Caco-2 (cell line): ENCODE measurements at regions not wholly inside any gene's neighbourhood (a gene's known extent, or its start where the extent isn't known, plus 50 kb on each side); places are given as distances from the start of the nearest gene placed in this dataset.

Experiments used
- BruUV-seq: library from RNA; stranded (reverse); fragments of 400-500 nt; replicated peaks from 2 replicates; lab custom pipeline; 2021; lab: Mats Ljungman, UMichigan
- CTCF ChIA-PET: fragments of 300-600 bp; sonication (Branson Sonifier 250); formaldehyde crosslinking; loops from one replicate; lab custom pipeline; 2022; ENCODE audit warnings: antibody characterized with exemption; lab: Charles Lee
- POLR2A ChIA-PET: fragments of 300-600 bp; sonication (Branson Sonifier 250); formaldehyde crosslinking; loops from one replicate; lab custom pipeline; 2022; ENCODE audit warnings: antibody characterized with exemption; lab: Charles Lee
- DNase-seq, 2 experiments: peaks; one replicate each; pipeline versions ENCODE4 v3.0.0 to v3.0.0-alpha.2; 2020 to 2022
- H3K27me3 ChIP-seq: replicated peaks from 2 replicates; pipeline ENCODE4 v1.6.0; 2011; ENCODE audit warnings: low read length; ENCODE audit not compliant: control insufficient read depth, insufficient read depth
- H3K36me3 ChIP-seq: 2 replicates; pipeline ENCODE4 v1.5.1; 2011; ENCODE audit warnings: low read length; ENCODE audit not compliant: control insufficient read depth, insufficient read depth
- H3K4me1 ChIP-seq: fragments of 250-450 bp; sonication (Bioruptor Pico); 2 replicates; pipeline ENCODE4 v1.5.1; 2020; ENCODE audit warnings: mild to moderate bottlenecking
- H3K4me3 ChIP-seq: 2 replicates; pipeline ENCODE4 v1.5.1; 2011; ENCODE audit warnings: low read depth, mild to moderate bottlenecking, control low read depth, low read length
- H3K9me3 ChIP-seq: fragments of 250-450 bp; sonication (Bioruptor Pico); 2 replicates; pipeline ENCODE4 v1.5.1; 2020; ENCODE audit warnings: mild to moderate bottlenecking, moderate library complexity
- H3K27ac Mint-ChIP-seq: one replicate; pipeline ENCODE4 v1.8.0; 2022; ENCODE audit warnings: mixed read lengths; ENCODE audit not compliant: unreplicated experiment
- H3K27me3 Mint-ChIP-seq: one replicate; pipeline ENCODE4 v1.8.0; 2022; ENCODE audit warnings: mixed read lengths; ENCODE audit not compliant: insufficient read depth, unreplicated experiment
- H3K36me3 Mint-ChIP-seq: one replicate; pipeline ENCODE4 v1.8.0; 2022; ENCODE audit warnings: mild to moderate bottlenecking, mixed read lengths; ENCODE audit not compliant: insufficient read depth, unreplicated experiment
- H3K4me1 Mint-ChIP-seq: one replicate; pipeline ENCODE4 v1.8.0; 2022; ENCODE audit warnings: low read depth, mixed read lengths; ENCODE audit not compliant: unreplicated experiment
- H3K4me3 Mint-ChIP-seq: one replicate; pipeline ENCODE4 v1.8.0; 2022; ENCODE audit warnings: mild to moderate bottlenecking, moderate library complexity, mixed read lengths; ENCODE audit not compliant: unreplicated experiment
- H3K9me3 Mint-ChIP-seq: one replicate; pipeline ENCODE4 v1.8.0; 2022; ENCODE audit warnings: mixed read lengths; ENCODE audit not compliant: unreplicated experiment
- intact Hi-C: fragments of 100-400 bp; cut with micrococcal nuclease; formaldehyde crosslinking; loops from one replicate; pipeline ENCODE4 v1.10.0; 2022; ENCODE audit not compliant: unreplicated experiment
- TF ChIP-seq, protein P1 (sequence below), 2 experiments: fragments of 200-600 bp in 1 of 2; IDR thresholded peaks; 1 replicate in 1 of 2; 2 replicates in 1 of 2; pipeline versions ENCODE4 v1.5.1 to v1.8.0; 2011 to 2022; ENCODE audit warnings: antibody characterized with exemption in 1 of 2, control low read depth in 1 of 2, inconsistent platforms in 1 of 2, low read depth in 1 of 2, low read length in 1 of 2, mild to moderate bottlenecking in 1 of 2, moderate library complexity in 1 of 2; ENCODE audit not compliant: insufficient read depth in 1 of 2, severe bottlenecking in 1 of 2, unreplicated experiment in 1 of 2

DNA sequence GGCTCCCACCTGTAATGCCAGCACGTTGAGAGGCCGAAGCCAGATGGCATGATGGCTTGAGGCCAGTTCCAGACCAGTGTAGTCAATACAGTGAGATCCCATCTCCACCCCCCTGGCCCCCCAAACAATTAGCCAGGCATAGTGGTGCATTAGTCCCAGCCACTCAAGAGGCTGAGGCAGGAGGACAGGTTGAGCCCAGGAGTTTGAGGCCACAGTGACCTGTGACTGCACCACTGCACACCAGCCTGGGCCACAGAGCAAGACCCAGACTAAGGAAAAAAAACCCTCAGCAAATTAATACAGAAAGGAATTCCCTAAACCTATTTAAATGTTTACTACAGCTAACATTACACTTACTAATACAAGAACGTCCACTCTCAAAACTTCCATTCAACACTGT is 424.6 kb downstream of the SHQ1 start:
- Histone ChIP-seq H3K36me3 (no peaks in the 10 kb centered on the region), H3K4me1 (peaks cover 28% of the 10 kb centered on the region), H3K9me3 (peaks cover 7% of the 10 kb centered on the region; the same call in 1 of the 2 replicates), H3K27me3 (no peaks in the 10 kb centered on the region), H3K4me3 (no peak overlapping the region)
- ChIA-PET POLR2A (no interaction called here), CTCF (no interaction called here)
- Mint-ChIP-seq H3K36me3 (peaks cover 14% of the 10 kb centered on the region), H3K4me3 (no peak overlapping the region), H3K9me3 (no peaks in the 10 kb centered on the region), H3K4me1 (peaks cover 14% of the 10 kb centered on the region), H3K27ac (no peak overlapping the region), H3K27me3 (no peaks in the 10 kb centered on the region)
- intact Hi-C loops: no loop called here
- no peak for DNase-seq
- BruUV-seq: no TSS peak
- TF ChIP-seq, protein P1, sequence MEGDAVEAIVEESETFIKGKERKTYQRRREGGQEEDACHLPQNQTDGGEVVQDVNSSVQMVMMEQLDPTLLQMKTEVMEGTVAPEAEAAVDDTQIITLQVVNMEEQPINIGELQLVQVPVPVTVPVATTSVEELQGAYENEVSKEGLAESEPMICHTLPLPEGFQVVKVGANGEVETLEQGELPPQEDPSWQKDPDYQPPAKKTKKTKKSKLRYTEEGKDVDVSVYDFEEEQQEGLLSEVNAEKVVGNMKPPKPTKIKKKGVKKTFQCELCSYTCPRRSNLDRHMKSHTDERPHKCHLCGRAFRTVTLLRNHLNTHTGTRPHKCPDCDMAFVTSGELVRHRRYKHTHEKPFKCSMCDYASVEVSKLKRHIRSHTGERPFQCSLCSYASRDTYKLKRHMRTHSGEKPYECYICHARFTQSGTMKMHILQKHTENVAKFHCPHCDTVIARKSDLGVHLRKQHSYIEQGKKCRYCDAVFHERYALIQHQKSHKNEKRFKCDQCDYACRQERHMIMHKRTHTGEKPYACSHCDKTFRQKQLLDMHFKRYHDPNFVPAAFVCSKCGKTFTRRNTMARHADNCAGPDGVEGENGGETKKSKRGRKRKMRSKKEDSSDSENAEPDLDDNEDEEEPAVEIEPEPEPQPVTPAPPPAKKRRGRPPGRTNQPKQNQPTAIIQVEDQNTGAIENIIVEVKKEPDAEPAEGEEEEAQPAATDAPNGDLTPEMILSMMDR (IDR thresholded peaks at IDR 0.05; ENCODE audit: insufficient read depth in 1 of 2, low read depth in 1 of 2, low read length in 1 of 2, severe bottlenecking in 1 of 2, unreplicated experiment in 1 of 2): no peak

DNA sequence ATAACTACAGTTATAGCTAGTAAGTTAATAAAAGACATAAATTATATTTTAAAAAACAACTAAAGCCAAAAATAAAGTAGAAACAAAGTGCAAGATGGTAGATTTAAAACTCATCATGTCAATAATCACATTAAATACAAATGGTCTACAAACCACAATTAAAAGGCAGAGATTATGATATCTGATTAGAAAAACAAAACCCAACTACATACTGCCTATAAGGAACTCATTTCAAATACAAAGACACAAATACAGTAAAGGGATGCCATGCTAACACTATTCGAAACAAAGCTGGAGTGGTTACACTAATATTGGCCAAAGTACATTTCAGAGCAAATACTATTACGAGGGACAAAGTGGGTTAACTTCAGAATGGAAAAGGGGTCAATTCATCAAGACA is 426.5 kb downstream of the SHQ1 start:
- Mint-ChIP-seq H3K36me3 (peaks cover 14% of the 10 kb centered on the region), H3K27ac (no peak overlapping the region), H3K4me3 (no peak overlapping the region), H3K4me1 (peaks cover 13% of the 10 kb centered on the region), H3K27me3 (no peaks in the 10 kb centered on the region), H3K9me3 (no peaks in the 10 kb centered on the region)
- Histone ChIP-seq H3K9me3 (peaks cover 7% of the 10 kb centered on the region; the same call in 1 of the 2 replicates), H3K4me3 (no peak overlapping the region), H3K27me3 (no peaks in the 10 kb centered on the region), H3K4me1 (peaks cover 9% of the 10 kb centered on the region), H3K36me3 (no peaks in the 10 kb centered on the region)
- CTCF ChIA-PET: interaction anchor here (0.7 kb wide), 1 partner anchor 10 kb away, joined by 3 read pairs; no protein-coding TSS in a partner anchor
- DNase-seq: no peak
- POLR2A ChIA-PET: no interaction called here
- intact Hi-C loops: no loop called here
- no TSS peak for BruUV-seq
- TF ChIP-seq, protein P1 (IDR thresholded peaks at IDR 0.05; ENCODE audit: insufficient read depth in 1 of 2, low read depth in 1 of 2, low read length in 1 of 2, severe bottlenecking in 1 of 2, unreplicated experiment in 1 of 2): no peak

DNA sequence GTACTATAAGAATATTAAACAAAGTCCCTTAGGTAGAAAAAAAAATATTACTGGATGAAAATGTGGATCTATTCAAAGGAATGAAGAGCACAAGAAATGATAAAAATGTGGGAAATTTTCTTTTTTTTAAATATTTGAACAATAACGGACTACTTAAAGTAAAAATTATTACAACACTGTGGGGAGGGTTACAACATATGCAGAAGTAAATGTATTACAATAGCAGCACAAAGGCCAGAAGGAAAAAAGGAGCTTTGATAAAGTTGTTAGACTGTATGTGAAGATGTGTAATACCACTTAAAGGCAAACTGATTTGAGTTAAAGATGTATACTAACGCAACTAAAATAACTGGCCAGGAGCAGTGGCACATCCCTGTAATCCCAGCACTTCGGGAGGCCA is 427.1 kb downstream of the SHQ1 start:
- no peak for DNase-seq
- ChIA-PET POLR2A (interaction anchor here (0.6 kb wide), 1 partner anchor 317 kb away, joined by 5 read pairs; no protein-coding TSS in a partner anchor), CTCF (interaction anchor here (0.6 to 0.7 kb wide), 2 partner anchors 9 to 246 kb away, joined by 3 to 5 read pairs; no protein-coding TSS in a partner anchor)
- H3K36me3 Mint-ChIP-seq: peaks cover 14% of the 10 kb centered on the region
- Histone ChIP-seq H3K4me3 (no peak overlapping the region), H3K4me1 (peaks cover 3% of the 10 kb centered on the region), H3K36me3 (no peaks in the 10 kb centered on the region), H3K9me3 (peaks cover 7% of the 10 kb centered on the region; the same call in 1 of the 2 replicates), H3K27me3 (no peaks in the 10 kb centered on the region)
- TF ChIP-seq, protein P1 (IDR thresholded peaks at IDR 0.05; ENCODE audit: insufficient read depth in 1 of 2, low read depth in 1 of 2, low read length in 1 of 2, severe bottlenecking in 1 of 2, unreplicated experiment in 1 of 2): no peak
- H3K4me1 Mint-ChIP-seq: peaks cover 7% of the 10 kb centered on the region
- no TSS peak for BruUV-seq
- no peak overlapping the region for H3K27ac Mint-ChIP-seq
- H3K9me3 Mint-ChIP-seq: no peaks in the 10 kb centered on the region
- no peak overlapping the region for H3K4me3 Mint-ChIP-seq
- intact Hi-C loops: no loop called here
- H3K27me3 Mint-ChIP-seq: no peaks in the 10 kb centered on the region
